ENCODE measurements at regions not wholly inside any gene's neighbourhood (a gene's known extent, or its start where the extent isn't known, plus 50 kb on each side); places are given as distances from the start of the nearest gene placed in this dataset.

DNA sequence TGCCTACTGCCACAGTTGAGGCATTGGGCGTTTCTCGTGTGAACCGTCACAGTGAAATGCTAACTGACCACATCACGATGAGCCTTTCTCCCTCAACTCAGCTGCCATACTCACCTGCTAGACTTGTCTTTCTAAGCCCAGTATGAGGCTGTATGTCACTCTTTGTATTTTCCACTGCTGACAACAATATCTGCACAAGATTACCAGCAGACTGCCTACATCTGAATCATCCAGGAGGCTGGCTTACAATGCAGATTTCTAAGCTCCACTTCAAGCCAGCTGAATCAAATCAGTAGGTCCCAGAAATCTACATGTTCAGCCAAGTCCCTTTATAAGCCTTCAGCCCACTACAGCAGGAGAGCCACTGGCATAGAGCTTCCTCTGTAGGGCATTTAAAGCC, 355.0 kb upstream of the DUSP10 start:
- TF ChIP-seq CBX5 (IDR thresholded peaks at IDR 0.05; ENCODE audit: low read depth, low read length) (no peak), EP300 (IDR thresholded peaks at IDR 0.05; ENCODE audit: borderline replicate concordance in 1 of 2, low read depth in 2 of 2, low read length in 2 of 2) (no peak), RNF2 (IDR thresholded peaks at IDR 0.05; ENCODE audit: borderline replicate concordance, low read depth, low read length, missing control alignments, poor library complexity, severe bottlenecking) (no peak), POLR2AphosphoS5 (IDR thresholded peaks at IDR 0.05; ENCODE audit: low read depth, low read length) (no peak), CBX8 (IDR thresholded peaks at IDR 0.05; ENCODE audit: borderline replicate concordance, low read depth, low read length) (no peak), EZH2 (IDR thresholded peaks at IDR 0.05; ENCODE audit: low read depth, low read length, severe bottlenecking) (no peak), BCL11A (IDR thresholded peaks at IDR 0.05; ENCODE audit: low read depth in 2 of 2, low read length in 2 of 2) (no peak), NANOG (IDR thresholded peaks at IDR 0.05; ENCODE audit: insufficient read depth, low read depth, low read length, poor library complexity, severe bottlenecking) (no peak)

Measured in H1 (cell line).